ENCODE measurements at regions not wholly inside any gene's neighbourhood (a gene's known extent, or its start where the extent isn't known, plus 50 kb on each side); places are given as distances from the start of the nearest gene placed in this dataset.

DNA sequence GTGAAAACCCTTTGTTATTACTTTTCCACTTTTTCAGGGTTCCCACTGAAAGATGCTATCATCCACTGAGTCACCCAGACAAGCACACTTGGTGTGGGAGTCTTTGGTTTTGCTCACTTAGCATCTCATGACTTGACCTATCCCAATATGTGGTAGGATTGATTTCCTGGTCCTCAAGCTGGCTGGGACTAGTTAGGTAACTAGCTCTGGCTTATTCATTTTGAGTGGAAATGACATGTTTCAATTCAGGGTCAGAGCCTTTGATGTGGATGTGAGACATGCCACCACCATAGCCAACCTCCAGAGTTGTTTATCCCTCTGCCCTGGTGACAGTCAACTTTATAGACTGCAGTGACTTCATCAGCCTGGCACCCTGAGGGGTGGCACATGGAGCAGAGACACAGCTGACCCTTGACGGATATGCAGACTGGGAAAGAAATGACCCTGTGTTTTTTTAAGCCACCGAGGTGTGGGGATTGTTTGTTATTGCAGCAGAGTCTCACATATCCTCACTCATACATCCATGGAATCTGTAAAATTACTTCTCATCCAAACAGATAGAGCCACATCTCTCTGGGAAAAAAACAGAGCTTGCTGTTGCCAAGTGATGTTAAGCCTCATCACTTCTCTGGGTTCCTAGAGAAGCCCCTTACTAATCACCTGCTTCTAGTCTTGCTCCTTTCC, 699.9 kb downstream of the MATN1 start:
- FAIRE-seq, result no peak
- TF ChIP-seq POLR2A (IDR thresholded peaks at IDR 0.05; ENCODE audit: low read depth, low read length) (no peak), POLR2AphosphoS5 (IDR thresholded peaks at IDR 0.05; ENCODE audit: low read depth, low read length) (no peak), TAF1 (IDR thresholded peaks at IDR 0.05; ENCODE audit: borderline replicate concordance, low read depth, low read length) (no peak)
- no peak for DNase-seq (ENCODE audit: insufficient read length)

DNA sequence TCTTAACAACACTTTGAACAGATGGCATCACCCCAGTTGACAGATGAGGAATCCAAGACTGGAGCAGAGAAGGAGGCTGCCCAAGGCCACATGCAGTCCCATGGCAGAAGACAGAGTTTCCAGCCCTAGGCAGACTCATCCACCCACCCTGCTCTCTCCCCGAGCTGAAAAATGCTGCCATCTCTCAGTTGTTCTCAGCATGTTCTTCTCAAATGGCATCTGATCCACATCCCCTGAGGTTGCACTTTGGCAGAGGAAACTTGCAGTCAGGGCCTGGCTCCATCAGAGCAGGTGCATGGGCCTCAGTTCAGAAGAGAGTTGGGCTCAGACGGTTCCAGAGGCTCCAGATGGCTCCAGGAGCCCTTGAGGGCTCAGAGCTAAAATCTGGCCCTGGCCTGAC, 709.4 kb downstream of the MATN1 start:
- no peak for FAIRE-seq
- no peak for DNase-seq (ENCODE audit: insufficient read length)
- TF ChIP-seq POLR2A (IDR thresholded peaks at IDR 0.05; ENCODE audit: low read depth, low read length), result no peak
- TF ChIP-seq POLR2AphosphoS5 (IDR thresholded peaks at IDR 0.05; ENCODE audit: low read depth, low read length), result no peak

GRCh38 chr1:30012455-30013440, 710.6 kb downstream of the MATN1 start:
- TF ChIP-seq TAF1 (IDR thresholded peaks at IDR 0.05; ENCODE audit: borderline replicate concordance, low read depth, low read length) (no peak), POLR2AphosphoS5 (IDR thresholded peaks at IDR 0.05; ENCODE audit: low read depth, low read length) (no peak)
- FAIRE-seq (no peak), DNase-seq (ENCODE audit: insufficient read length) (no peak)

DNA sequence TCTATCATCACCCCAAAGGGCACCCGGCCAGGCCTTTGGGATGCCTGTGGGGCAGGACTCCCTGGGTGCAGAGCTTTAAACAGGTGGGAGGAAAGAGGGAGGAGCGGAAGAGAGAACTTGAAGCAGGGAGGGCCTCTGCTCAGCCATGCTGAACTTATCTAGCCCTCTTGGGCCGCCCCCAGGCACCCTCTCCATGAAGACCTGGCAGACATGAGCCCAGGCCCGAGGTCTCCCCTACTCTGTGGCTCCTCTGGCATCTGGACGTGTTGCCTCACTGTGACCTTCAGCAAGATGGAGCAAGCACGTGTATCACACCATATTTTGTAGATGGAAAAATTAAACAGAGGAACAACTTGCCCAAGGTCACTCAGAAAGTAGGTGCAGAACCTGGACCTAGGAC, 711.4 kb downstream of the MATN1 start:
- TF ChIP-seq TAF1 (IDR thresholded peaks at IDR 0.05; ENCODE audit: borderline replicate concordance, low read depth, low read length), result no peak
- TF ChIP-seq POLR2AphosphoS5 (IDR thresholded peaks at IDR 0.05; ENCODE audit: low read depth, low read length), result no peak
- TF ChIP-seq POLR2A (IDR thresholded peaks at IDR 0.05; ENCODE audit: low read depth, low read length), result no peak
- DNase-seq (ENCODE audit: insufficient read length) (no peak), FAIRE-seq (no peak)

DNA sequence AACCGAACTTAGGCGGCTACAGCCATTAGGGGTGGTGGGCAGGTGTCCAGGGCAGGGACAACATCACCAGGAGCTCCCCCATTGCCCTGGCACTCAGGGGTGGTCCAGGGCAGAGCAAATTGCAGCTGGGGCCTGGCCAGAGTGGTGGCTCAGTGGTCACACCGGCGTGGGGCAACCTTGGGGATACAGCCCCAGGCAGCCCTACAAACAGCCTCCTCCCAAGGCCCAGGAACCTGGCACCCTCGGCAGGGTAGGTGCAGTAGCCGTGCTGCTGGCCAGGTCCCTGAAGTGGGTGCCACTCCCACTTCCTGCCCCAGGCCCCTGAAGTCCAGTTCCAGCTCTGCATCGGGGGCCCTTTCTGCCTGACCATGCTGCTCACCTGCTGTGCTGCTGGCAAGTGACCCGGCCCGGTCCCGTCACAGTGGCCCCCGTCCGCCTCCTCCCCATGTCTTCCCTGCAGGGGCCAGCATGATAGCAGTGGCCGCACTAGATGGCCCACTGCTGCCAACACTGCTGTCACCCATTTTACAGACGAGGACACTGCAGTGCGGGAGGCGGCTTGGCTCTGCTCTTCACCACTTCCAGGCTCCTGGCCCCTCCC, 712.8 kb downstream of the MATN1 start:
- FAIRE-seq, result no peak
- TF ChIP-seq POLR2AphosphoS5 (IDR thresholded peaks at IDR 0.05; ENCODE audit: low read depth, low read length), result no peak
- TF ChIP-seq TAF1 (IDR thresholded peaks at IDR 0.05; ENCODE audit: borderline replicate concordance, low read depth, low read length), result no peak
- no peak for TF ChIP-seq POLR2A (IDR thresholded peaks at IDR 0.05; ENCODE audit: low read depth, low read length)
- no peak for DNase-seq (ENCODE audit: insufficient read length)

- DNase-seq (ENCODE audit: insufficient read length) (no peak), FAIRE-seq (no peak)
- TF ChIP-seq TAF1 (IDR thresholded peaks at IDR 0.05; ENCODE audit: borderline replicate concordance, low read depth, low read length), result no peak
- no peak for TF ChIP-seq POLR2A (IDR thresholded peaks at IDR 0.05; ENCODE audit: low read depth, low read length)
- TF ChIP-seq POLR2AphosphoS5 (IDR thresholded peaks at IDR 0.05; ENCODE audit: low read depth, low read length), result no peak
Observed at GRCh38 chr1:30009720-30010119, 713.7 kb downstream of the MATN1 start.

GRCh38 chr1:30008998-30009657, 714.3 kb downstream of the MATN1 start:
- DNase-seq (ENCODE audit: insufficient read length) (no peak), FAIRE-seq (no peak)

DNA sequence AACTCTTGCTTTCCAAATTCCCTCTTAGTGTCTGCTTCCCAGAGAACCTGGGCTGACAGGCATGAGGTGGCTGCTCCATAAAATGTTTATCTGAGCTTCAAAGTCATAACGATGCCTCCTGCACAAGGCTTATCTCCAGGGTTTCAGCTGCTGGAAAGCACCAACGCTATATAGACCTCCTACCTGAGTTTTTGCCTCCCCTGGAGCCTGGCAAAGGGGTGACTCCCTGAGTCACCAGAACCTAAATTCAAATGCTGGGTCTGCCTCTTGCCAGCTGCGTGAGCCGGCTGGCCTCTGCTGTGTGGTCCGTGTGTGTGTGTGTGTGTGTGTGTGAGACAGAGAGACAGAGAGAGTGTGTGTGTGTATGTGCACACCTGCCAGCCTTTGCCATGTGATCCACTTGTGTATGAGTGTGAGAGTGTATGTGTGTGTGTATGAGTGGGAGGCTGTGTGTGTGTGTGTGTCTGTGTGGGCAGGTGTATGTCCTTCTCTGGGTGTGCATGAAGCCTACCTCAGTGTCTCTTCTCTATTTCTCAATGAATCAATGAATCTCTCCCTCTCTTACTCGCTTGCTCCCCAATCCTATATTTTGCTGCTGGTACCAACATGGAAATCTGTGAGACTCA, 714.9 kb downstream of the MATN1 start:
- TF ChIP-seq TAF1 (IDR thresholded peaks at IDR 0.05; ENCODE audit: borderline replicate concordance, low read depth, low read length), result no peak
- TF ChIP-seq POLR2A (IDR thresholded peaks at IDR 0.05; ENCODE audit: low read depth, low read length), result no peak
- TF ChIP-seq POLR2AphosphoS5 (IDR thresholded peaks at IDR 0.05; ENCODE audit: low read depth, low read length), result no peak
- FAIRE-seq (no peak), DNase-seq (ENCODE audit: insufficient read length) (no peak)

More at GRCh38 chr1:30008998-30009657, 714.3 kb downstream of the MATN1 start:
- TF ChIP-seq TAF1 (IDR thresholded peaks at IDR 0.05; ENCODE audit: borderline replicate concordance, low read depth, low read length) (no peak), POLR2AphosphoS5 (IDR thresholded peaks at IDR 0.05; ENCODE audit: low read depth, low read length) (no peak), POLR2A (IDR thresholded peaks at IDR 0.05; ENCODE audit: low read depth, low read length) (no peak)

DNA sequence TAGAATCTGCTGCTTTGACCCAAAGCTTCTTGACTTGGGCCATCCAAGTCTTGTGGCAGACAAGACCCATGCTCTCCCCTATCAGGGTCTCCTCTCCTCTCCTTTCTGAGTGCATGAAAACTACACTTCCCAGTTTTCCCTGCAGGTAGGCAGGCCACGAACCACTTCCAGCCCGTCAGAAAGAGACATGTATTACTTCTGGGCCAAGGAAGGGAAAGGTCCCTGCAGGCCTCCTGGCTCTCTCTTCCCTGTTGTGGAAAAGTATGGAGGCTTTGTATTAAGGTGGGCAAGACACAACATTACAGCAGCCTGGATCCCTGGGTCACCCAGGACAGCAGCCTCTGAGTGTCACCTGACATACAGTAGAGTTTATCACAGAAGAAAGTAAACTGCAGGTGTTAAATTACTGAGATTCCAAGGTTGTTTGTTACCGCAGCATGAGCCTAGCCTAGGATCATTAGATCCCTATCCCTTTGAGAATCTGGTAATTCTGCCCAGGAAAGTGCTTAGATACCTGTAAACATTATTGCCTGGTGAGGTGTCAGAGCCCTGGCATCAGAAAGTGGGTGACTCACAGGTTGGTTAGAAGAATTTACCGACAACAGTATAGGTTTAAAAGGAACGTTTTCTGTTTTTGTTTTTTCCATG, 717.3 kb downstream of the MATN1 start:
- TF ChIP-seq TAF1 (IDR thresholded peaks at IDR 0.05; ENCODE audit: borderline replicate concordance, low read depth, low read length), result no peak
- no peak for TF ChIP-seq POLR2A (IDR thresholded peaks at IDR 0.05; ENCODE audit: low read depth, low read length)
- TF ChIP-seq POLR2AphosphoS5 (IDR thresholded peaks at IDR 0.05; ENCODE audit: low read depth, low read length), result no peak
- FAIRE-seq (no peak), DNase-seq (ENCODE audit: insufficient read length) (no peak)

- FAIRE-seq (no peak), DNase-seq (ENCODE audit: insufficient read length) (no peak)
- TF ChIP-seq POLR2A (IDR thresholded peaks at IDR 0.05; ENCODE audit: low read depth, low read length) (no peak), POLR2AphosphoS5 (IDR thresholded peaks at IDR 0.05; ENCODE audit: low read depth, low read length) (no peak), TAF1 (IDR thresholded peaks at IDR 0.05; ENCODE audit: borderline replicate concordance, low read depth, low read length) (no peak)
Observed at GRCh38 chr1:30001732-30002039, 721.7 kb downstream of the MATN1 start.
